GM12865 (cell line): ENCODE measurements at regions not wholly inside any gene's neighbourhood (a gene's known extent, or its start where the extent isn't known, plus 50 kb on each side); places are given as distances from the start of the nearest gene placed in this dataset.

Source experiments
- DNase-seq: peaks from one replicate; pipeline ENCODE4 v3.0.0; 2010; ENCODE audit warnings: low read depth
- H3K4me3 ChIP-seq: 2 replicates; pipeline ENCODE4 v1.5.1; 2011; ENCODE audit warnings: mild to moderate bottlenecking, low read depth, low read length, control low read depth
- TF ChIP-seq, protein P1 (sequence below): IDR thresholded peaks from 2 replicates; pipeline ENCODE4 v1.5.1; 2011; ENCODE audit warnings: low read length, control low read depth, low read depth, inconsistent platforms; ENCODE audit not compliant: insufficient read depth; ENCODE audit errors: missing control alignments

DNA sequence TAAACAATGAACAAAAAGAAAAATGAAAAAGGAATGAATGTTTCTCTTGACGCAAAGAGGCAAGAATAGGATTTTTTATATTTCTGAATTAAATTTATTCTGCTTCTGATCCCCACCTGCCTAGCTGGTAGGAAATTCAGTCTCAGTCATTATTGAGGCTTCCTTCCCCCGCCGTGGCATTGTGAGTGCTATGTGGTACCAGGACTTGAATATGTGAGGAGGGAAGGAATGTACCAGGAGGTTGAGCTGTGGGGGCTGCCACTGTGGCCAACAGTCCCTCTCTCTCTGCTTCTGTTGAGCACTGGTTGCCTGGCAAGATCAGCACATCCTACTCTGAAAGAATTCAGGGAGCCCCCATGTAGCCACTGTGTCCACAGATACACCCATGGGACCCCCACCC lies 368.1 kb upstream of the JARID2 start:
- H3K4me3 ChIP-seq: no peak overlapping the region
- TF ChIP-seq, protein P1, sequence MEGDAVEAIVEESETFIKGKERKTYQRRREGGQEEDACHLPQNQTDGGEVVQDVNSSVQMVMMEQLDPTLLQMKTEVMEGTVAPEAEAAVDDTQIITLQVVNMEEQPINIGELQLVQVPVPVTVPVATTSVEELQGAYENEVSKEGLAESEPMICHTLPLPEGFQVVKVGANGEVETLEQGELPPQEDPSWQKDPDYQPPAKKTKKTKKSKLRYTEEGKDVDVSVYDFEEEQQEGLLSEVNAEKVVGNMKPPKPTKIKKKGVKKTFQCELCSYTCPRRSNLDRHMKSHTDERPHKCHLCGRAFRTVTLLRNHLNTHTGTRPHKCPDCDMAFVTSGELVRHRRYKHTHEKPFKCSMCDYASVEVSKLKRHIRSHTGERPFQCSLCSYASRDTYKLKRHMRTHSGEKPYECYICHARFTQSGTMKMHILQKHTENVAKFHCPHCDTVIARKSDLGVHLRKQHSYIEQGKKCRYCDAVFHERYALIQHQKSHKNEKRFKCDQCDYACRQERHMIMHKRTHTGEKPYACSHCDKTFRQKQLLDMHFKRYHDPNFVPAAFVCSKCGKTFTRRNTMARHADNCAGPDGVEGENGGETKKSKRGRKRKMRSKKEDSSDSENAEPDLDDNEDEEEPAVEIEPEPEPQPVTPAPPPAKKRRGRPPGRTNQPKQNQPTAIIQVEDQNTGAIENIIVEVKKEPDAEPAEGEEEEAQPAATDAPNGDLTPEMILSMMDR: no peak
- DNase-seq: no peak

DNA sequence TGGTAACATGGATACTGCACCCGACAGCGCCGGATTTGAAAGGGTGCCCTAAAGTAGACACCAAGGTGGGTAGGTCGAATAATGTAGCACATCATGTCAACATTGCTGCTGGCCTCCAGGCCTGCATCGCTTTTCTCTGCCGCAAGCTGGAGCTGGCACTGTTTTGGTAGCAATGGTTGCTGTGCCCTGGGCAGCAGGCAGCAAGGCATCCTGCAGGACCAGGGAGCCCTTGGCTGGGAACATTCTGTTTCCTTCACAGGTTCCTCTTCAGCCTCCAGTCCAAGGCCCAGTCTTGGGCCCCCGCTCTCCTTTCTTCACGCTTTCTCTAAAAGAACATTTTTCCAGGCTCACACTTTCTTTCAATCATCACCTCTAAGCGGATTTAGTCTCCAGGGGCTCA lies 365.8 kb upstream of the JARID2 start:
- no peak overlapping the region for H3K4me3 ChIP-seq
- no peak for DNase-seq
- TF ChIP-seq, protein P1: no peak

DNA sequence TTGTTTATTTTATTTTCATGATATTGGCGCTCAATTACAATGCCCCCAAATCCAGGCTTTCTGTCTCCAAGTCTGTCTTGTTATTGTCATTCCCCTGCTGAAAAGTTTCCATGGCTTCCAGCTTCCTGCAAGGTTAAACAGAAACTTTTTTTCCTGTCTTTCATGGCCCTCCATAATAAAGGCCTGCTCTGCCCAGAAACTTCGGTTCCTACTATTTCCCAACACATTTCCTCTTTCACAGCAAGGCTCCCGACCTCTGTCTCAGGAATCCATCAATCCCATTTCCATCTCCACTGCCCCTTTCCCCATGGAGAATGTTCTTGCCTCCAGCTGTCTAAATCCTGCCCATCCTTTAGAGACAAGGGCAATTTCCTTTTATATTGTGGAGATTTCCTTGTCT lies 365.2 kb upstream of the JARID2 start:
- DNase-seq: no peak
- TF ChIP-seq, protein P1: no peak

DNA sequence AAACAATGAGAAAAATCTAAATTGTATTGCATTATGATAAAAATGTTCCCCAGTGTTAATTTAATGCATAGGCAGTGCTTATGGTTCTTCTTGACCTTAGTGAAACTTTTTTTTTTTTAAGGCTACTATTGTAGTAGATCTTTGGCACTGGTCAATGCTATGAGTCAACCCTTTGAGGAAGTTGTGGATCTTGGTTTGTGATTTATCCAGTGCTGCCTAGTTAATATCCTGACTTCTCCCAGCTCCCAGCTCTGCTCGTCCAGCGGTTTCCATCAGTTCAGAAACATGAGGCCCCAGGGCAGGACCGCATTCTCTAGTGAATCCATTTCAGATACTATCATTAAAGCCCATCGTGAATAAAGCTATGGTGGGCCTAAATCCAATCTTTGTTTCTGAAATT lies 364.5 kb upstream of the JARID2 start:
- TF ChIP-seq, protein P1: no peak
- H3K4me3 ChIP-seq: no peak overlapping the region
- no peak for DNase-seq

More for the DNA sequence above, 365.2 kb upstream of the JARID2 start:
- H3K4me3 ChIP-seq: no peak overlapping the region

DNA sequence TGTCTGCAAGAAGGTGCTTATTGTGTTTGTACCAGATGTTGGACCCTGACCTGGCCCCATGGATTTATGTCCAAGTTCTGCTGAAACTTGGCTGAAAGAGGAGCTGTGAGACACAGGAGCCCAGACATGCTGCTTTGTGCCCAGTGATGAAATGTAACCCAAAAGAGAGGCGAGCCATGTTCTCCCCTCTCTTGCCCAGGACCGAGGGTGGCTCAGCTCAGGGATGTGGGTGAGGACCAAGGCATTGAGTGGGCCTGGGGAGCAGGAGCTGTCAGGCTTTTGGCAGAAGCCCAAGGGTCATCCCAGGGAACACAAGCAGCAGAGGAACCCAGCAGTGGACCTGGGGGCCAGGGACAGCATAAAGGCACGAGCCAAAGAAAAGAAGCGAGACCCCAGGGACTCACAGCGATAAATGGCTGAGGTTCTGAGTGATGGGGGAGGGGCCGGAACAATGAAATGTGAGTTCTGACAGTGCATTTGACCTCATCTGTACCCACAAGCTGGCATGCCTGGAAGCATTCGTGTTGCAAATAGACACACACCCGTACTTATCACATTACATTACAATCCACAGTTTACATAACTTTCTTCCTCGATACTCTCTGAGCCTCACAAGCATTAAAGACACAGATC lies 363.4 kb upstream of the JARID2 start:
- TF ChIP-seq, protein P1: no peak
- no peak overlapping the region for H3K4me3 ChIP-seq
- no peak for DNase-seq

DNA sequence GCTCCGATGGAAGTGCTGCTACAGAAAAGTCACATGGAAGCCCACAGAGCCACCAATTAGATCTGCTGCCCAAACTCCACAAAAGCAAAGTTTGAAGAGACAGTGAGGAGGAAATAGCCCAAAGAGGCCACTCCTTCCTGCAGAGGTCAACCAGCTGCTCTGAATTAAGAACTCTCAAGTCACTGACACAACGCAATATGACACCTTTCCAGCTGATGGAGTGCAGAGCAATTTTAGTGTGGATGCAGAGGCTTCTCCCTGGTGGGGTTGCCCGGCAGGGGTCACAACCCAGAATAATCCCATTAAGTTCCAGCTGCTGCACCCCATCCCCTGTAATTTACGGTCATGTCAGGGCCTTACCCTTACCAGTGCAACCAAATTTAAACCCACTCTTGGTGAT lies 361.9 kb upstream of the JARID2 start:
- H3K4me3 ChIP-seq: no peak overlapping the region
- TF ChIP-seq, protein P1: no peak
- DNase-seq: no peak

DNA sequence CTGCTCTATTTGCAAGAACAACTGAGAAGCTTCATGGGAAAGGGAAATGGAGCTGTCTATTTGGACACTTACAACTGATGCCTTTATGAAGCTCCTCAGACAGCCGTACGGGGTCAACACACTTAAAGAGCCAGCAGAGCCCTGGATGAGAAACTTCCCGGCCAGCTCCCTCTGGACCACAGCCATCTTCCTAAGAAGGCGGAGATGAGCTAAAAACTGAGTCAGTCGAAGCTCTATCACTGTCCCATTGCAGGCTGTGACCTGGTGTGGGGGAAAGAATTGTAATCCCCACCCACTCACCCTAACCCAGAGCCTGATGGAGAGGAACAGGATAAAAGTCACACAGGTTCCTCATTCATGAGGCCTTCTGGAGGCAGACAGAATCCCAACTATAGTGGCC lies 360.4 kb upstream of the JARID2 start:
- no peak for DNase-seq
- no peak overlapping the region for H3K4me3 ChIP-seq
- TF ChIP-seq, protein P1: no peak
